ENCODE measurements at regions not wholly inside any gene's neighbourhood (a gene's known extent, or its start where the extent isn't known, plus 50 kb on each side); places are given as distances from the start of the nearest gene placed in this dataset.

DNA sequence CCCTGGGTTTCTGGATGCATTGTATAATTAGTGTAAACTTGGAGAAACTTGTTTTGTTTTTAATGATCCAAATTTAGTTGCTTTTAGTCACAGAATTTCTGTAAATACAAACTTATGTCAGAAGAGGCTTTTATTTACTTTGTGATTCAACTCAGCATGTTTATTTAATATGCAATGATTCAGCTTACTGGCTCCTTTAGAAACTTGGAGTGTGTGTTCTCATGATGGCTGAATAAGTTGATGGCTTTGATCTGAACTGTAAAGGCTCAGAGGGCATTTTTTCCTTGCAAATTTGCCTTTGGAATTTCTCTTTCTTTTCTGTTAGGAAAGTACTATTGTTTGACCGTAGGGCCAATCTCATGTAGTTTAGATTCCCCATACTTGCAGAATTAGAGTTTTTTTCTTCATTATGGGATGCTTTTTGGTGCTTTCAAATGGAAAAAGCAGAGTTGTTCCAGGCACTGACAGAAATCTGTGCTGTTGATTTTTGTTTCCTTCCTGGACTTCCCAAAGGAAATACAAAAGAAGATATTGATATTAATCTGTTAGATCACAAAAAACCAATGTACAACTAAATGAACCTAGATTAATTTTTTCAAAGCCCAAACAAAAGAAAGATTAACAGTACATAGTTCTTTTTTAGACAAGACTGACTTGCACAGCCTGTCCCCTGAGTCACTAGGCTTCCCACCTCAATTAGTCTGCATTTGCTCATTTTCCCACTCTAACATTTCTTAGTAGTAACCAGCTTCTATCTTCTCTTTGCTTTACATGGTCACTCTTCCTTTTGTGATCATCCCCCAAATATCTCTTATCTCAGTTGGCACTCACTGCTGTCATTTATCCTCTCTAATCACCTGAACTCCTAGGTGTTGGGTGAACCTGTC is 96.8 kb upstream of the AGR3 start:
- DNase-seq = no peak

DNA sequence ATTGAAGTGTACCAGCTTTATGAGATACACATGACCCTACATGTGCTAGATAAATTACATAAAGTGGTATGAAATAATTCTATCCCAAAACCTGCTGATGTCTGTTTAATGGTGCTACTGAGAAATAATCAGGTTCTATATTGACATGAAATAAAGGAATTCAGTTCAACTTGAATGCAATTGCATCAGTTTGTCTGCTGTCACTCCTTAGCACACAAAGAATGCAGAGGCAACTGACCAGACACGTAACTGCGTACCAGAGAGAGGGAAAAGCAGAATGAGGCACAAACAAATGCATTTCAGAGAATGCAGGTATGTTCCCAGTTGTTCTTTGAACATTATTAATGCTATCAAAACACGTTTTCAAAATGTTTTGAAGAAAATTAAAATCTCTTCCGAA is 98.8 kb upstream of the AGR3 start:
- DNase-seq = no peak

DNA sequence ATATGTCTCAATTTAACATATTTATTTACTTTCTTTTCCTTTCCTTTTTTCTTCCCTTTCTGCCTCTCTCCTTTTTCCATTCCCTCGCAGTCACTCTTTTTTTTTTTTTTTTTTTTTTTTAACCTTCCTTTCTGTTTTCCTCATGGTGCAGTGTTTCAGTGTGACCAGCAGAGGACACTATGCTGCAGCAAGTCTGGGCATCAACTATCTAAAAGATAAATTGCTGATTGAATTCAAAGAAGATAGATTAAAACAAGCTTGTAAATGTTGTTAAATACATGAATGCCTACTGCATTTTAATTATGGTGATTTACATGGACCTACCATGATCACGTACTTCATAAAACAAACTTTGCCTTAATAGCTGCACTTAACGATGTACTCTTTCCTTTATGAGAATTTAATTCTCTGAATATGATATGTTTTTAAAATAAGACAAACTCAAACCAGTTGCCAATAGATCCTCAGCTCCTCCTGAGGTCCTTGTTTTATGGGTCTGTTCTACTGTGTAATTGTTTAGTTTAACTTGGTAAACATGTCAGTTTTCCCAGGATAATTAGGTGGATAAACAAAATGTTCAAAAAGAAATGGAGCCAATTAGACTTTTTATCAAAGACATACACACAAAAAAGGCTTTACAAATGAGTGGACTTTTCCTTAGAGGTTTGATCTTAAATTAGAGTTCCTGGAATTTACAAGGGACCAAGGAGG is 101.0 kb upstream of the AGR3 start:
- no peak for DNase-seq

DNA sequence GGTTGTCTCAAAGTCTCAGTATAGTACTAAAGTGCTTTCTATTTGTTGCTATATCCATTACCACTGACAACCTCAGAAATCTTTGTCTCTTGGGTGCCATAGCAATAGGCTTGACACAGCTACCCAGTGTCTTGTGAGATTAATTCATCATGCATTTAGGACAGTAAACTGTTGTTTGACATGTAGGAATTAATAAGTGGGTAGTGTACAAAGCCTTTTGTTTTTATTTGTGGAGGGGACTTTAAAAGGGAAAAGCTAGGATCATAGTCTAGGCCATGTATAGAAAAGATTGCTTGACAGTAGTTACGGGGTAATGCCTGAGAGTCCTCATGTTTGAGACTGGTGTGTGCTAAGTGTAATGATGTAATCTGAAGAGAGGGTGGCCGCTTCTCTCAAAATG is 102.6 kb upstream of the AGR3 start:
- DNase-seq = no peak

DNA sequence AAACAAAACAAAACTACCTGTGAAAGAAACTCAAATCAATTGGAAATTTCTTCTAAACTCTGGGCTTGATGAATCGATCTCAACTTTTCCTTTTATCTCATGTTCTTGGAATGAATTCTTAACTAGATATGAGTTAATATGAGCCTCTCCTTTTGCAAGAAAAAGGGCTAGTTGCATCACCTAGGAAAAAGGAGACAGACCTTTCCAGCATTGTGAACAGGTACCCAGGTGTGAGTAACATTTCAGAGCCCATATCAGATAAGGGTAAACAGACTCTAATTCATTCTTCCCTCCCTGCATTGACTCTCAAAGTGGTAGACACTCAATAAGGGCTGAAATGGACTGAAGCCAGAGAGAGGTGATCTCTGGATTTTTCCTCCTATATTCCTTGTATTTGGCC is 103.8 kb upstream of the AGR3 start:
- DNase-seq = no peak

DNA sequence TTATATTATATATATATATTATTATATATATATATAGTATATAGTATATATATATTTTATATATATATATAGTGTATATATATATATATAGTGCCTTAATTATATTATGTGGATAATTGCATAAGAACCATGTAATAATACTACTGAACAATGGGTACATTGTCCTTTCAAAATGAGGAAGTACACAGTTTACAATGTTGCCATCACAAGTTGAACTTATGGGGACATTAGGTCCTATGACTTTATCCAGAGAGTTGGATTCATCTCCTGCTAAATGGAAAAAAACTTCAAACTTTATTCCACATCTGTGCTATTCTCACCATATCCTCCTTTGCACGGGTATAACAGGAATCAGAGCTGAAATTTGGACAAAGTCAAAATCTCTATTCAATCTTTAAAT is 105.0 kb upstream of the AGR3 start:
- no peak for DNase-seq

DNA sequence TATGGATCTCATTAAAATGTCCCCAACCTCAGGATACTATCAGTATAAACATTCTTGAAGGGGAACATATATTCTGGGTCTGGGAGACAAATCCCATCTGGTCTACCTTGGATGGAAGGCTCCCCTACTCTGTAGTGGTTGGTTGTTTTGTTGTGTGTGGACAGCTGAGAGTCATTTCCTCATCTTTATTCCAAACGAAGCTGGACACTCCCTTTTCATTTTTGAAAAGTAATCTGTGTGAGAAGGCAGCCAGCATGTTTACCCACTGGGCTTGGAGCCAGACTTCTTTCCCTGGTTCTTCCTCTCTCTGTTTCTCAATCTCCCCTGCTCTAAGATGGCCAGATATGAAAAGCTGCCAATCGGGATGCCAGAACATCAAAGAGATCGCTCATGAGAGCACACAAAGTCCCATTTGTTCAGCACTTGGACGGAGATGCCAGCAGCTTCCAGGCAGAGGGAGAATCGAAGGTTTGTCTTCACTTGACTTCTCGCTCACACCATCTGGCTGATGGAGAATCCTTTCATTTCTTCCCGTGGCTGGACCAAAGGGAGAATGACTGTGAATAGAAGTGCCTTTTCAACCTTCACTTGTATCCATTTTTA is 108.1 kb upstream of the AGR3 start:
- no peak for DNase-seq

DNA sequence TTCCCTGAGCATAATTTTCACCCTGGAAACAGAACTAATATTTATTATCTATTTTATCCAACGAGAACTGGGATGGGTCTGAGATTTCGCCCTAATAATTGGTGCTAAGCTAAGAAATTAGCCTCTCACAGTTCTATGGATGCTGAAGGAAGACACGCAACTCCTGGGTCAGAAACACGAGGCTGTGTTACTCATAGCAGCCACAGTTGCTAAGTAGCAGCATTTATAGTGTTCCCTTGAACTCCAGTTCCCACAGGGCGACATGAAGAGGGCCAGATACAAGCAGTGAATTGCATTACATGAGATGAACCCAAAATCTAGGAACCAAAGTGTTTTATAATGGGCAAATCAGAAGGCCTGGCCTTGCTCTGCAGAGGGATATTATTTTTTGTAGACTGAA is 109.8 kb upstream of the AGR3 start:
- DNase-seq = no peak

DNA sequence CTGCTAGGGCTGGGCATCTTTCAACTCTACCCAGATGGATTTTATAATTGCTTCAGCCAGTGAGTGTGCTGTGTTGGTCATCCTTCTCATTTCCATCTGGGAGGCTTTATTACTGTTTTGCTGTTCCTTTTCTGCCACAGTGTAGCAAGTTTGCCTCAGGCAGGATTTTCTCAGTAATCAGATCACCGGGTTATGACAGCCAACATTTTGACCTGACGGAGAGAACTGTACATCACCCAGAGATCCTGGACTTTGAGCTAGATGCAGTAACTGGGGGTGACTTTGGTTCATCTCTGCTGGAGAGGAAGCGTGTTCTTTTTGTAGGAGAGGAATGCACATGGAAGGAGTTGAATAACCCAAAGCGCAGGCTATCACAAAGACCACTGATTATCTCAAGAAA is 111.8 kb upstream of the AGR3 start:
- DNase-seq = no peak

DNA sequence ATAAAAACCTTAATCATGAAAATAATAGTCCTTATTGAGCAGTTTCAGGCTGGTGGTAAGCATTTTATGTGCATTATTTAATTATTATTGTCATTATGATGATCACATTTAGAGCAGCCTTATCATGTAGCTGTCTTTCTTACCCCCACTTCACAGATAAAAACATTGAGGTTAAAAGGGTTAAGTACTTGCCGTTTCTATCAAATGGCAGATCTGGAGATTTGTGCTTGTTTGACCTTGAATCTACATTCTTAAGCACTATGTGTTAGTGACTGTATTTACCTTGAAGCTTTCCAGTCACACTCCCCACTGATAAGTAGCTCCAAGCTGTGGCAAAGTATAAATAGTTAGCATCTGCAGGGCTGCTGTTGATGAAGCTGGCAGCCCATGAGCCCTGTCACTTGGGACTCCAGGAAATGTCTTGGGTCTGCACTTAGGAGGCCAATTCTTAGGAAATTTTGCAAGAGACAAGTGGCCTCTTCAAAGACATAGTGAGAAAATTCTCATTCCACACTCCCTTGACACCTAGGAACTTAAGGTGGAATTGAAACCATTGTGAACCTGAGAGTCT is 116.8 kb upstream of the AGR3 start:
- DNase-seq = no peak

DNA sequence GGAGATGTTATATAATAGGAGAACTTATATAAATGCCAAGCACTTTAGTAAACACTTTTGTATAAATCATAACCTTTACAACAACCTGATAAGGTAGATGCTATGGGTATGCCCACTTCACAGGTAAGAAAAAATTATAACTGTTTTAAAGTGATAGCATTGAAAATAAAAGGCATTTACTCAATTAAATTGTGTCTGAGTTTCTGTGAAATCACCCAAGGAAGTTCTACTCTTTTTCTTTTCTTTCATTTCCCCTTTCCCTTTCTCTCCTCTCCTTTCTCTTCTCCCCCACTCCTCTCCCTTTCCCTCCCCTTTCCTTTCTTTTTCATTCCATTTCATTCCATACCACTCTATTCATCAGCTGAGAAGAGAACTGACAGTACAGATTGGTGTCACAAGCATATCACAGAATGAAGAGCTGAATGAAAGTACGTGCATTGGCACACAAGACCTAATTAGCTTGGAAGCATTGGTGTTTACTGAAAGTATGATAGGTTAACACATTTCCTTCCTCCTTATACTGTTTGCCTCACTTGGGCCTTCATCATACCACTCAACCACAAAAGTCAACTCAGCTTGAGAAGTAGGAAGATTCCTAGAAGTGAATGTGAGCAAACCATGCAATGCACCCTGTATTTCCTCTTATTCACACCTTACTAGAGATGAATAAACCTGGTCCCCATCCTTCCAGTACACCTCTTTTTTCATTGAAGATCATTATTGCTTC is 117.9 kb upstream of the AGR3 start:
- no peak for DNase-seq

DNA sequence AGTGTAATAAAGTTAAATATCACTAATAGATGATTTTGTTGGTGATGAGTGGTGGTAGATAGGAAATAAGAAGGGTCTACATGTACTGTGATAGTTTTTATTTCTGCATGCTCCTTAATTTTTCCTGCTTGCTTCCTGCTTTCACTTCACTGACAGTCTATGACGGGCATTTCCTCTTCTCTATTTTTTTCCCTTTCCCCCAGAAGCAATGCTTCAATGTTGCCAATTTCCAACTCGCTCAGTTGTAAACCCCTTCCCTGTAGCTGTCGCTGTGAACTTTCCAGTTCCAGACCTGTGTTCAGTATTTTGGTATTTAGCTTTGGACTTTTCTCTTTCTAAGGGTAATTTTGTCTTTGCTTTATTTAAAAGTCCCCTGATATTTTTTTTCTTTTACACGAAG is 123.5 kb upstream of the AGR3 start:
- DNase-seq = no peak

DNA sequence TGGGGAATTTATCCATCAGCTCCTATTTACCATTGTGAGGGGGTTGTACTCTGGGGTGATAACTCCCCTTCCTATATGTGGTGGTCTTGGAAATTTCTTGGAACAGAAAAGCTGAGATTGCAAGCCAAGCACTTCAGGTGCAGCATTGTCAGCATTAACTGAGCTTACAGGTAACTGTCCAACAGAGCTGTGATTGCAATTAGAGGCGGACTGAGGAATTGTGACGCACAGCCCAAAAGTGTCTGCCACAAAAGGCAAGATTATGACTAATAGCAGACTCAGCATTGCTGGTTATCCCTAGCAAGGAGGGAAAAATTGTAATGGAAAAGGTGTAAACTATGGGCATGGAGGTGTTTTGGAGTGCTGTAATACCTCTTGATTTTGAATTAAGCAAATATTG is 126.1 kb upstream of the AGR3 start:
- no peak for DNase-seq

DNA sequence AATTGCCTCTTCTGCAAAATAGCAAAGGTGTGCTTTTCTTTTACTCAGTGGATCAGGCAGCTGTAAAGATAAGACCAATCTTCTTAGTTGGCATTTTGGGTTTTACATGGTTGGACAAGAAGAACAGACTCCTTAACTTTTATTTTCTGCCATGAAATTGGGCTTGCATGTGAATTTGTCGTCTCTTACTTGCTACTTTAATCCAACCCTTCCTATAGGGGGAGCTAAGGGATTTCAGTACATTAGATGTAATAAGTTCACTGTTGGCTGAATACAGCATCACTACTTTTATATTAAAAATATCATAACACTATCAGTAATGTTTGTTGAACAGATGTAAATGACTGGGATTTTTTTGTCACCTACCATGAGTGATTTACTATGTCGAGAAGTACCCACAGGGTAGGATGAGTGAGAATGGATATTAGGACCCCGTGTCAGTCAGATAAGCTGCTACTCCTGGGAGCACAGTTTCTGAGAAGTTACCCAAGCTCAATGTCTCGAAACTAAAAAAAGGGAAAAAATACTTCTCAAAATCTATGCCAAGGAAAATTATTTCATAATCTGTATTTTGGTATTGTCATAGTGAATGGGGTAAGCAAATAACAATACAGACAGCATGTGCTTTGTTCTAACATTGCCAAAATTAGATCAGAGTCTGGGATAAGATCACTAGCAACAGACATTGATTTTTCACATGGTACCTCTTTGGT is 127.4 kb upstream of the AGR3 start:
- DNase-seq = no peak

DNA sequence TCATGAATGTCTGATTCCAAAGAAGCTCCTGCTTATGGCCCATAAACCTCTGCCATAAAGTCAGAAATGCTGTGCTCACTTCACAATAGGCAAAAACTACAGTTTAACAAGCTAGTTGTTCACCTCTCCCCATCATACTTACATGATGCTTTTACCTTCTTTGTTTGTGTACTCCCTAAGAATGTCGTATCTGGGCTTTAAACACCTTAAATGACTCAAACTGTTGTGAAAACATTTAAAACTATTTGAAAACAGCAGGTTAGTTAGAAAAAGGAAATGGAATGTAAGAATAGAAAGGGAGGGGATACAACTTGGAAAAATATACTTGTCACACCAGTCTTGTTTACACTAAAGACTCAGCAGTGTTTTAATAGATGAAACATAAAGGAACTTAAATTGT is 128.2 kb upstream of the AGR3 start:
- no peak for DNase-seq

DNA sequence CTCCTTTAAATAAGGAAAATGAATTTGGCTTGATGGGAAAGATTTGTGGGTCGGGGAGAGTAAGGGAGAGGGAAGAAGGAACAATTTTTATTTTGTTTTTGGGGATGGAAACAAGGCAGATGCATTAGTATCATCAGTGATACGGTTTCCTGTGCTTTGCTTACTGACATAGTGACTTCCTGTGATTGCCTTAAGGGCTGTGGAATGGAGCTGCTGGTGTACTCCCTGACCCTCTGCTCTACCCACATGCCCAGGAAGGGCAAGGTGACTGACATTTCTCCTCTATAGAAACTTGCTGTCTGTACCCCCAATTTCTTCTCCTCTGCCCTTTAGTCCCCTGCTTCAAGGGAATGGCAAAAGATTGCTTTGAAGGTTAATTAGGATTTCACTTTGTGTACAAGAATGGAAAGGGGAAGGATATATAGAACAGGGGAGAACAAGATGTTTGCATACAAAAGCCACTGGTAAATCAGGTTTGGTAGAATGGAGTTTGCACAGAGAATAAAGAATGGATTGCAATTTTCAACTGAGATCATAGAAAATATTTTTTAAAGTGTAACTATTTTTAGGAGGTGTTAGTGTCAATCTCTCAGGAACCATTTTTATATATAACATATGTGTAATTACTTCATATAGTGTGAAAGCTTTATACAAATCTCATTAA is 129.0 kb upstream of the AGR3 start:
- no peak for DNase-seq

DNA sequence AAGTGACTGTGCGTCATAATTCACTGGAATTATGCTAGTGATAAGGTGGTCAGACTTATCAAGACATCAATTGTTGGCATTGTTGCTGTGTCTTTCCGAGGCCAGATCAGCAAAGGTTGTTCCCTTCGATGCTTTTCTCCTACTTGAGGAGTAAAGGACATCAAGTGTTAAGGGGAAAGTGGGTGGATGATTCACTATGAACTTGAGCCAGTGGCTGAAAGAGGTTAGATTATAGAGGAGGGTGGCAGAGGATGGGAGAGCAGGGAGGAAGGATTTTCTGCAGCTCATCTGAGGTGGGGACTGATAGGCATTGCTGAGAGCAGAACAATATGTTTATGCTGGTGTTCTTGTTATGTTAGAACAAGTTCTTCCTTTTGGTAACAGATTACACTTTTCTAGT is 131.4 kb upstream of the AGR3 start:
- no peak for DNase-seq

DNA sequence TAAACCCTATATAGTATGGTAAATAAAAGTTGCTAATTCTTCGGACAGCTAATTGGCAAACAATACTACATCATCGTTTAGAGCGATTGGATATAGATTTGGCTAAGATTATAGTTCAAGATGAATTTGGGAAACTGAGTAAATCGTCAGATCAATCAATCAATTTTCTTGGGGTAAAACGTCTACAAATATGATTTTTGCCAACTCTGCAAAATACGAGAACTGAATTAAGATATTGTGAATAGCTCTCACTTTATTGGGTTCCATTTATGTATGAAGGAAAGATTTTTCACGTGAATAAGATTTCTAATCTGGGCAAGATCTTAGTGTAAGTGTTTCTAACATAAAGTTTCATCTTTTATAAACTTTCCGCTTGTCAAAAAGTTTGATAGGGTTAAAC is 132.9 kb upstream of the AGR3 start:
- no peak for DNase-seq

DNA sequence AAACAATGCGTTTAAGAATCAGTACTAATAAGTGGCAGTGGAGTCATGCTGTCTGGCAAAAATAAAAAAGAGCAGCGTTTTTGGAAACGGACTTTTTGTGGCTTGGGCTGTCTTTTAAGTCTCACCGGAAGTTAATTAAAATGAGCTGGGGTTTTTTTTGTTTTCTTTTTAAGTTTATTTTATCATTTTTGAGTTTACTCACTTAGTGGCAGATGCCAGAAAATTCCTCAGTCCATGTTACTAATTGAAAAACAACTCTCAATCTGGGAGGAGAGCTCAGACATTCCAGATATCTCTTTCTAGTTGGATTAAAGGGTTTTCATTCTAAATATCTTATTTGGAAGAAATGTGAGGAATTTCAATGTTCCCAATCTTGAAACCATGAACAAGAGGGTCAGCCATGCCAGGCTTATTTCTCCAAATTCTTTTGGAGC is 133.8 kb upstream of the AGR3 start:
- DNase-seq = no peak

DNA sequence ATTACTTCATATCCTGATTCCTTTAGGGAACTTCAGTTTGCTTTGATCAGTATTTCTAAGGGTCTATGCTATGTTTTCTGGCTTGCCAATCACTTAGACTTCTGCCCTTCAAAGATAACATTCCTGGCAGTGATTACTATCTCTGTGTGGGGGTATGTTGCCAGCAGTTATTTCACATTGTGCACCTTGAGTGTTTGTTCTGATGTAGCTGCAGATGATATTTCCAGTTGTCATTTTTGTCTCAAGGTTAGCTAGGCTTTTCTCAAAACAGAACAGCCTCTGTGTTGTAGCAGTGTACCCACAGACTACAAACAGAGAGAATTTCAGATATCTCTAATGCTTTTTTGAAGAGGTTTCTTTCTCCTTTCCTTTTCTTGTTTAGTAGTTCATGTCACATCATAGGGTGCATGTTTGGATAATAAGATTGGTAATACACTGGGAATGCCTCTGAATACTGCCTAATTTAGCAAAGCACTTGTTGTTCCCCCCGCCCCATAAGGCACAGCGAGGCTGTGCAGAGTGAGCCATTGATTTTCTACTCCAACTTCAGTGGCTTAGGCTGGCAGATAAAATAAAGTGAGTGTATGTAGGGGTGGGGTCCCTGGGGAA is 134.7 kb upstream of the AGR3 start:
- no peak for DNase-seq

DNA sequence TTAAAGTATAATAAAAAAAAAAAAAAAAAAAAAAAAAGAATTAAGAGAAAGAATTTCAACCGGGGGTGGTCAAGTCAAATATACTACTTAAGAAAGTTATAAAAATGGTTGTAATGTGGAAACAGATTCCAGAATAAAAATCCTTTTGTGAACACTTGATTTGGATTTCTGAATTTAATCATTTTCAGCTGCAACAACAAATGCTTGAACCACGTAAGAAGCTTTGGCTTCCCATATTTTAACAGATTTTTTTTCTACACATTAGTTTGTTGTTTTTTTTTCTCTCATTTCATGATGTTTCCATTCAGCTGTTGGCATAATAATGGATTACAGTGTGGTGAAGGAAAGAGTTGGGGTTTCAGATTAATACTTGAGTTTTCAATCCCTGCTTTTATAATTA is 137.3 kb upstream of the AGR3 start:
- DNase-seq = no peak
